ENCODE measurements at regions not wholly inside any gene's neighbourhood (a gene's known extent, or its start where the extent isn't known, plus 50 kb on each side); places are given as distances from the start of the nearest gene placed in this dataset.

GRCh38 chr2:121134728-121135127, 150.3 kb downstream of the TFCP2L1 start:
- no peak for TF ChIP-seq CTCF (IDR thresholded peaks at IDR 0.05; ENCODE audit: extremely low read depth in 1 of 2, insufficient read depth in 1 of 2, low read depth in 1 of 2, low read length in 2 of 2)
- TF ChIP-seq MYC (IDR thresholded peaks at IDR 0.05; ENCODE audit: low read depth, low read length), result no peak
- TF ChIP-seq MAX (IDR thresholded peaks at IDR 0.05; ENCODE audit: insufficient read depth, insufficient read length), result no peak
- no peak for TF ChIP-seq POLR2A (IDR thresholded peaks at IDR 0.05; ENCODE audit: low read depth, low read length)
